NCI-H526 (cell line): ENCODE measurements at regions not wholly inside any gene's neighbourhood (a gene's known extent, or its start where the extent isn't known, plus 50 kb on each side); places are given as distances from the start of the nearest gene placed in this dataset.
A peak's percentile ranks its signal among the peaks of the same experiment; 100 is the strongest.
"Not testable (repeated sequence)": the region's sequence is repeated elsewhere in the genome, so short reads cannot be mapped to it uniquely, and the experiment has no call there.

Source experiments
- DNase-seq, 2 experiments: peaks; one replicate each; lab custom pipeline; 2025; lab: John Stamatoyannopoulos, UW

GRCh38 chr4:64727391-64727790 lies 318.1 kb upstream of the TECRL start:
- DNase-seq: not testable (repeated sequence)

GRCh38 chr4:64724689-64725088 lies 315.4 kb upstream of the TECRL start:
- DNase-seq: no peak

GRCh38 chr4:64721106-64721505 lies 311.9 kb upstream of the TECRL start:
- no peak for DNase-seq

- peak in 1 of 2 experiments; percentile 29 for DNase-seq
These were observed 308.8 kb upstream of the TECRL start for GRCh38 chr4:64718091-64718490.

- no peak for DNase-seq
These were observed 306.5 kb upstream of the TECRL start for GRCh38 chr4:64715741-64716140.

GRCh38 chr4:64713256-64713840 lies 304.1 kb upstream of the TECRL start:
- peak in 1 of 2 experiments; percentile 48 for DNase-seq

GRCh38 chr4:64712590-64712989 lies 303.3 kb upstream of the TECRL start:
- DNase-seq: no peak

- no peak for DNase-seq
These were observed 296.7 kb upstream of the TECRL start for GRCh38 chr4:64705989-64706388.

- no peak for DNase-seq
These were observed 288.9 kb upstream of the TECRL start for GRCh38 chr4:64698171-64698570.

- DNase-seq: no peak
These were observed 273.7 kb upstream of the TECRL start for GRCh38 chr4:64682946-64683345.

GRCh38 chr4:64682481-64682880 lies 273.2 kb upstream of the TECRL start:
- no peak for DNase-seq

GRCh38 chr4:64673121-64673520 lies 263.9 kb upstream of the TECRL start:
- DNase-seq: not testable (repeated sequence)

GRCh38 chr4:64670647-64671046 lies 261.4 kb upstream of the TECRL start:
- no peak for DNase-seq

- no peak for DNase-seq
These were observed 234.6 kb upstream of the TECRL start for GRCh38 chr4:64643841-64644240.

GRCh38 chr4:64642936-64643335 lies 233.7 kb upstream of the TECRL start:
- DNase-seq: no peak

- DNase-seq: not testable (repeated sequence)
These were observed 231.2 kb upstream of the TECRL start for GRCh38 chr4:64640402-64640801.

GRCh38 chr4:64625438-64625837 lies 216.2 kb upstream of the TECRL start:
- no peak for DNase-seq

GRCh38 chr4:64617800-64618199 lies 208.6 kb upstream of the TECRL start:
- peak; percentile 0 to 48 for DNase-seq

- peak; percentile 38 to 61 for DNase-seq
These were observed 205.0 kb upstream of the TECRL start for GRCh38 chr4:64614276-64614675.

GRCh38 chr4:64613046-64613445 lies 203.8 kb upstream of the TECRL start:
- no peak for DNase-seq

GRCh38 chr4:64598066-64598465 lies 188.8 kb upstream of the TECRL start:
- no peak for DNase-seq

- no peak for DNase-seq
These were observed 185.5 kb upstream of the TECRL start for GRCh38 chr4:64594723-64595122.

GRCh38 chr4:64588507-64588906 lies 179.3 kb upstream of the TECRL start:
- DNase-seq: no peak

GRCh38 chr4:64584981-64585557 lies 175.8 kb upstream of the TECRL start:
- peak; percentile 11 to 53 for DNase-seq
